OCI-LY1 (cell line): ENCODE measurements at regions not wholly inside any gene's neighbourhood (a gene's known extent, or its start where the extent isn't known, plus 50 kb on each side); places are given as distances from the start of the nearest gene placed in this dataset.

Source experiments
- EZH2 ChIP-seq: fragments of 200-600 bp; sonication (generic), shearing (Covaris generic); IDR thresholded peaks from 2 replicates; pipeline ENCODE4 v1.8.0; 2017; ENCODE audit warnings: borderline replicate concordance, mixed run types, mild to moderate bottlenecking, antibody characterized with exemption, low read length, moderate library complexity, mixed read lengths
- TF ChIP-seq, protein P1 (sequence below): fragments of 200-600 bp; sonication (generic), shearing (Covaris generic); IDR thresholded peaks from 2 replicates; pipeline ENCODE4 v1.5.1; 2017; ENCODE audit warnings: mild to moderate bottlenecking, antibody characterized with exemption, low read length, moderate library complexity, mixed read lengths

GRCh38 chr6:1479095-1479494 lies 89.7 kb downstream of the FOXF2 start:
- TF ChIP-seq, protein P1, sequence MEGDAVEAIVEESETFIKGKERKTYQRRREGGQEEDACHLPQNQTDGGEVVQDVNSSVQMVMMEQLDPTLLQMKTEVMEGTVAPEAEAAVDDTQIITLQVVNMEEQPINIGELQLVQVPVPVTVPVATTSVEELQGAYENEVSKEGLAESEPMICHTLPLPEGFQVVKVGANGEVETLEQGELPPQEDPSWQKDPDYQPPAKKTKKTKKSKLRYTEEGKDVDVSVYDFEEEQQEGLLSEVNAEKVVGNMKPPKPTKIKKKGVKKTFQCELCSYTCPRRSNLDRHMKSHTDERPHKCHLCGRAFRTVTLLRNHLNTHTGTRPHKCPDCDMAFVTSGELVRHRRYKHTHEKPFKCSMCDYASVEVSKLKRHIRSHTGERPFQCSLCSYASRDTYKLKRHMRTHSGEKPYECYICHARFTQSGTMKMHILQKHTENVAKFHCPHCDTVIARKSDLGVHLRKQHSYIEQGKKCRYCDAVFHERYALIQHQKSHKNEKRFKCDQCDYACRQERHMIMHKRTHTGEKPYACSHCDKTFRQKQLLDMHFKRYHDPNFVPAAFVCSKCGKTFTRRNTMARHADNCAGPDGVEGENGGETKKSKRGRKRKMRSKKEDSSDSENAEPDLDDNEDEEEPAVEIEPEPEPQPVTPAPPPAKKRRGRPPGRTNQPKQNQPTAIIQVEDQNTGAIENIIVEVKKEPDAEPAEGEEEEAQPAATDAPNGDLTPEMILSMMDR: no peak
- TF ChIP-seq EZH2: no peak
